Endodermal cell (in vitro differentiated cells): ENCODE measurements at regions not wholly inside any gene's neighbourhood (a gene's known extent, or its start where the extent isn't known, plus 50 kb on each side); places are given as distances from the start of the nearest gene placed in this dataset.

Experiments
- DNase-seq: peaks from one replicate; pipeline ENCODE4 v3.0.0-alpha.2; 2017
- H3K27ac ChIP-seq: 2 replicates; pipeline ENCODE4 v1.5.1; 2013; ENCODE audit warnings: mild to moderate bottlenecking, low read depth, low read length, moderate library complexity
- H3K27me3 ChIP-seq: 2 replicates; pipeline ENCODE4 v1.6.1; 2013; ENCODE audit warnings: mild to moderate bottlenecking, low read length, moderate library complexity; ENCODE audit not compliant: insufficient read depth, control insufficient read depth, poor library complexity, severe bottlenecking
- H3K36me3 ChIP-seq: 2 replicates; pipeline ENCODE4 v1.7.0; 2013; ENCODE audit warnings: mild to moderate bottlenecking, low read length, moderate library complexity; ENCODE audit not compliant: control insufficient read depth, insufficient read depth
- H3K4me1 ChIP-seq: one replicate; pipeline ENCODE4 v1.7.0; 2013; ENCODE audit warnings: low read length; ENCODE audit not compliant: control insufficient read depth, insufficient read depth
- H3K4me3 ChIP-seq: 2 replicates; pipeline ENCODE4 v1.5.1; 2013; ENCODE audit warnings: mild to moderate bottlenecking, low read length, moderate library complexity
- H3K9ac ChIP-seq: 2 replicates; pipeline ENCODE4 v1.6.1; 2013; ENCODE audit warnings: mild to moderate bottlenecking, low read length, moderate library complexity; ENCODE audit not compliant: poor library complexity, severe bottlenecking; ENCODE audit errors: extremely low read depth
- H3K9me3 ChIP-seq: 2 replicates; pipeline ENCODE4 v1.6.1; 2013; ENCODE audit warnings: mild to moderate bottlenecking, low read length, moderate library complexity; ENCODE audit not compliant: control insufficient read depth
- H3K27ac Mint-ChIP-seq: 2 replicates; pipeline ENCODE4 v1.8.0; 2020; ENCODE audit warnings: mixed read lengths
- H3K27me3 Mint-ChIP-seq: 2 replicates; pipeline ENCODE4 v1.8.0; 2021; ENCODE audit warnings: mild to moderate bottlenecking, mixed read lengths; ENCODE audit not compliant: insufficient read depth
- H3K36me3 Mint-ChIP-seq: 2 replicates; pipeline ENCODE4 v1.8.0; 2020; ENCODE audit warnings: low read depth, mixed read lengths
- H3K4me1 Mint-ChIP-seq: 2 replicates; pipeline ENCODE4 v1.8.0; 2020; ENCODE audit warnings: mixed read lengths
- H3K4me3 Mint-ChIP-seq: 2 replicates; pipeline ENCODE4 v1.8.0; 2020; ENCODE audit warnings: mild to moderate bottlenecking, moderate library complexity, mixed read lengths
- H3K9me3 Mint-ChIP-seq: 2 replicates; pipeline ENCODE4 v1.8.0; 2020; ENCODE audit warnings: mild to moderate bottlenecking, mixed read lengths
- WGBS, 2 experiments: methylation state at CpG; one replicate each; pipeline versions ENCODE4 v1.1.5 to v1.1.7; 2013; ENCODE audit warnings: missing lambda C conversion rate in 2 of 2, mixed read lengths in 1 of 2; ENCODE audit not compliant: insufficient coverage in 1 of 2, insufficient read length in 1 of 2; 5-methylcytosine and 5-hydroxymethylcytosine counted together
- TF ChIP-seq, protein P1 (sequence below): fragments of 200-600 bp; sonication (generic); conservative IDR thresholded peaks from 2 replicates; pipeline ENCODE4 v1.5.0; 2021; ENCODE audit warnings: antibody characterized with exemption, mild to moderate bottlenecking

DNA sequence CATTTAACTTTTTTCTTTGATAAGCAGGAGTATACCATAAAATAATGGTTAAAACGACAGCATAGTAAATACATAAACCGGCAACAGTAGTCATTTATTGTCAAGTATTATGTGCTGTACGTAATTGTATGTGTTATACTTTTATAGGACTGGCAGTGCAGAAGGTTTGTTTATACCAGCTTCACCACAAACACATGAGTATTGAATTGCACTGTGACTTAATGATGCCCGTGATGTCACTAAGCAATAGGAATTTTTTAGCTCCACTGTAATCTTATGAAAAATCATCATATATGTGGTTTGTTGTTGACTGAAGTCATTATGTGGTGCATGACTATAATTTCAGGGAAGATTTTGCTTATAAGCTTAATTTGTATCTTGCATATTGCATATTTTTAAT is 424.6 kb downstream of the PABPC4L start:
- no peak for DNase-seq
- Mint-ChIP-seq H3K27ac (no peak overlapping the region), H3K36me3 (peaks cover 10% of the 10 kb centered on the region), H3K27me3 (no peaks in the 10 kb centered on the region), H3K4me1 (no peaks in the 10 kb centered on the region), H3K9me3 (peaks cover 21% of the 10 kb centered on the region), H3K4me3 (no peak overlapping the region)
- TF ChIP-seq, protein P1, sequence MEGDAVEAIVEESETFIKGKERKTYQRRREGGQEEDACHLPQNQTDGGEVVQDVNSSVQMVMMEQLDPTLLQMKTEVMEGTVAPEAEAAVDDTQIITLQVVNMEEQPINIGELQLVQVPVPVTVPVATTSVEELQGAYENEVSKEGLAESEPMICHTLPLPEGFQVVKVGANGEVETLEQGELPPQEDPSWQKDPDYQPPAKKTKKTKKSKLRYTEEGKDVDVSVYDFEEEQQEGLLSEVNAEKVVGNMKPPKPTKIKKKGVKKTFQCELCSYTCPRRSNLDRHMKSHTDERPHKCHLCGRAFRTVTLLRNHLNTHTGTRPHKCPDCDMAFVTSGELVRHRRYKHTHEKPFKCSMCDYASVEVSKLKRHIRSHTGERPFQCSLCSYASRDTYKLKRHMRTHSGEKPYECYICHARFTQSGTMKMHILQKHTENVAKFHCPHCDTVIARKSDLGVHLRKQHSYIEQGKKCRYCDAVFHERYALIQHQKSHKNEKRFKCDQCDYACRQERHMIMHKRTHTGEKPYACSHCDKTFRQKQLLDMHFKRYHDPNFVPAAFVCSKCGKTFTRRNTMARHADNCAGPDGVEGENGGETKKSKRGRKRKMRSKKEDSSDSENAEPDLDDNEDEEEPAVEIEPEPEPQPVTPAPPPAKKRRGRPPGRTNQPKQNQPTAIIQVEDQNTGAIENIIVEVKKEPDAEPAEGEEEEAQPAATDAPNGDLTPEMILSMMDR: no peak
- H3K4me1 ChIP-seq: no peaks in the 10 kb centered on the region
- no peak overlapping the region for H3K9ac ChIP-seq
- WGBS, 2 experiments: 95 to 100% methylated on average over 1 to 4 of the region's 4 CpGs
- H3K36me3 ChIP-seq: no peaks in the 10 kb centered on the region
- H3K27me3 ChIP-seq: no peaks in the 10 kb centered on the region
- H3K27ac ChIP-seq: no peak overlapping the region
- peaks cover 19% of the 10 kb centered on the region for H3K9me3 ChIP-seq
- no peak overlapping the region for H3K4me3 ChIP-seq

DNA sequence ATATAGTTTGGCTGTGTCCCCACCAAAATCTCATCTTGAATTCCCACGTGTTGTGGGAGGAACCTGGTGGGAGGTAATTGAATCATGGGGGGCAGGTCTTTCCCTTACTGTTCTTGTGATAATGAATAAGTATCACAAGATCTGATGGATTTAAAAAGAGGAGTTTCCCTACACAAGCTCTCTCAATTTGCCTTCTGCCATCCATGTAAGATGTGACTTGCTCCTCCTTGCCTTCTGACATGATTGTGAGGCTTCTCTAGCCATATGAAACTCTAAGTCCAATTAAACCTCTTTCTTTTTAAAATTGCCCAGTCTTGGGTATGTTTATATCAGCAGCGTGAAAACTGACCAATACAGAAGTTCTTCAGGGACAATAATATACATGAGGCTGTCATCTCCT is 425.1 kb downstream of the PABPC4L start:
- 92 to 94% methylated on average over 1 to 2 of the region's 2 CpGs for WGBS, 2 experiments
- H3K36me3 Mint-ChIP-seq: peaks cover 11% of the 10 kb centered on the region
- Histone ChIP-seq H3K4me3 (no peak overlapping the region), H3K27me3 (no peaks in the 10 kb centered on the region), H3K36me3 (no peaks in the 10 kb centered on the region), H3K9me3 (peaks cover 23% of the 10 kb centered on the region), H3K4me1 (no peaks in the 10 kb centered on the region), H3K27ac (no peak overlapping the region), H3K9ac (no peak overlapping the region)
- no peak overlapping the region for H3K4me3 Mint-ChIP-seq
- no peak overlapping the region for H3K27ac Mint-ChIP-seq
- peaks cover 26% of the 10 kb centered on the region for H3K9me3 Mint-ChIP-seq
- H3K4me1 Mint-ChIP-seq: no peaks in the 10 kb centered on the region
- TF ChIP-seq, protein P1: no peak
- no peaks in the 10 kb centered on the region for H3K27me3 Mint-ChIP-seq
- DNase-seq: no peak

DNA sequence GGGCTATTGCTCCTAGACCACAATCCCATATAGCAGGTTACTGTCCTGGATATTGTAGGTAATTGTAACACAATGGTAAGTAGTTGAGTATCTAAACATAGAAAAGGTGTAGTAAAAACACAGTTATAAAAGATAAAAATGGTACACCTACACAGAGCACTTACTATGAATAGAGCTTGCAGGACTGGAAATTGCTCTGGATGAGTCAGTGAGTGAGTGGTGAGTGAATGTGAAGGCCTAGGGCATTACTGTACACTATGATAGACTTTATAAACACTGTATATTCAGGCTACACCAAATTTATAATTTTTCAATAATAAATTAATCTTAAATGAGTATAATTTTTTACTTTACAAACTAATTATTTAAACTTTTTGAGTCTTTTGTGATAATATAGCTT is 425.7 kb downstream of the PABPC4L start:
- peaks cover 29% of the 10 kb centered on the region for H3K9me3 ChIP-seq
- H3K27ac ChIP-seq: no peak overlapping the region
- TF ChIP-seq, protein P1: no peak
- Mint-ChIP-seq H3K4me1 (no peaks in the 10 kb centered on the region), H3K9me3 (peaks cover 32% of the 10 kb centered on the region), H3K4me3 (no peak overlapping the region), H3K27me3 (no peaks in the 10 kb centered on the region), H3K36me3 (peaks cover 16% of the 10 kb centered on the region), H3K27ac (no peak overlapping the region)
- H3K4me3 ChIP-seq: no peak overlapping the region
- no peaks in the 10 kb centered on the region for H3K4me1 ChIP-seq
- H3K36me3 ChIP-seq: no peaks in the 10 kb centered on the region
- no peak overlapping the region for H3K9ac ChIP-seq
- H3K27me3 ChIP-seq: no peaks in the 10 kb centered on the region
- no peak for DNase-seq
